Gastroesophageal sphincter (tissue), 3 donors: ENCODE measurements at regions not wholly inside any gene's neighbourhood (a gene's known extent, or its start where the extent isn't known, plus 50 kb on each side); places are given as distances from the start of the nearest gene placed in this dataset.

ENCODE experiments used
- CTCF ChIP-seq, 4 experiments: fragments of 200-600 bp in 2 of 4; fragments of 450-650 bp in 2 of 4; sonication (generic) in 1 of 4; IDR thresholded peaks; one replicate each; pipeline ENCODE4 v1.5.1; 2017 to 2019; ENCODE audit warnings: antibody characterized with exemption in 4 of 4, mild to moderate bottlenecking in 2 of 4, moderate library complexity in 2 of 4
- EP300 ChIP-seq: sonication (generic); formaldehyde crosslinking; IDR thresholded peaks from one replicate; pipeline ENCODE4 v1.6.1; 2017; ENCODE audit warnings: antibody characterized with exemption, mild to moderate bottlenecking
- POLR2A ChIP-seq, 2 donors: fragments of 450-650 bp; IDR thresholded peaks; one replicate each; pipeline ENCODE4 v1.6.1; 2017; ENCODE audit warnings: antibody characterized with exemption in 2 of 2, mild to moderate bottlenecking in 2 of 2, moderate library complexity in 1 of 2

DNA sequence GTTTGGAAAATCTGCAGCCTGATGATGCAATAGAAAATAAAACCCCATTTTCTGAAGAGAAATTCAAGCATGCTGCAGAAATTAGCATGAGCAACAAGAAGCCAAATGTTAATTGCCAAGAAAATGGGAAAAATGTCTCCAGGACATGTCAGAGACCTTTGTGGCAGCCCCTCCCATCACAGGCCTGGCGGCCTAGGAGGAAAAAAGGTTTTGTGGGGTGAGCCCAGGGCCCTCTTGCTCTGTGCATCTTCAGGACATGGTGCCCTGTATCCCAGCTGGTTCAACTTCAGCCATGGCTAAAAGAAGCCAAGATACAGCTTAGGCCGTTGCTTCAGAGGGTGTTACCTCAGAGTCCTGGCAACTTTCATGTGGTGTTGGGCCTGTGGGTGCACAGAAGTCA is 775.5 kb upstream of the SEL1L start:
- TF ChIP-seq CTCF (IDR thresholded peaks at IDR 0.05), result no peak
- TF ChIP-seq POLR2A (IDR thresholded peaks at IDR 0.05), result no peak
- no peak for TF ChIP-seq EP300
